B cell (primary cell): ENCODE measurements at regions not wholly inside any gene's neighbourhood (a gene's known extent, or its start where the extent isn't known, plus 50 kb on each side); places are given as distances from the start of the nearest gene placed in this dataset.

Experiments used
- CTCF ChIP-seq: fragments of 200-600 bp; IDR thresholded peaks from one replicate; pipeline ENCODE4 v1.8.0; 2022; ENCODE audit warnings: antibody characterized with exemption, mild to moderate bottlenecking
- EZH2 ChIP-seq: IDR thresholded peaks from 2 replicates; pipeline ENCODE4 v1.6.1; 2012; ENCODE audit warnings: borderline replicate concordance, low read depth, mild to moderate bottlenecking, moderate library complexity, low read length; ENCODE audit not compliant: insufficient read depth, poor library complexity, severe bottlenecking

- TF ChIP-seq CTCF: no peak
- TF ChIP-seq EZH2: no peak
Observed at GRCh38 chr5:127216143-127216542, 74.5 kb upstream of the MEGF10 start.
